IMR-90 (cell line): ENCODE measurements at regions not wholly inside any gene's neighbourhood (a gene's known extent, or its start where the extent isn't known, plus 50 kb on each side); places are given as distances from the start of the nearest gene placed in this dataset.

ENCODE experiments used
- ATAC-seq: fragments of 200-7000 bp; cut with Tn5 transposase; 2 replicates; pipeline ENCODE4 v1.9.1; 2020; ENCODE audit warnings: low read depth, mild to moderate bottlenecking, moderate library complexity
- BruUV-seq: library from RNA; stranded (reverse); fragments of 400-500 nt; replicated peaks from 2 replicates; lab custom pipeline; 2021; lab: Mats Ljungman, UMichigan
- CTCF ChIA-PET: fragments of 300-600 bp; formaldehyde crosslinking; extraction: SDS; loops from one replicate; lab custom pipeline; 2021; ENCODE audit warnings: antibody characterized with exemption; lab: Yijun Ruan, JAX
- POLR2A ChIA-PET: fragments of 300-600 bp; sonication (Branson Sonifier 250); formaldehyde crosslinking; loops from one replicate; lab custom pipeline; 2022; ENCODE audit warnings: antibody characterized with exemption; ENCODE audit not compliant: unreplicated experiment; lab: Charles Lee
- DNase-seq: peaks from one replicate; pipeline ENCODE4 v3.0.0; 2013
- H2AFZ ChIP-seq: replicated peaks from 2 replicates; pipeline ENCODE3; 2013; ENCODE audit warnings: low read length, mild to moderate bottlenecking; ENCODE audit not compliant: poor library complexity
- H2AK5ac ChIP-seq: 2 replicates; pipeline ENCODE4 v1.6.1; 2013; ENCODE audit warnings: low read depth, low read length, inconsistent platforms
- H2AK9ac ChIP-seq: replicated peaks from 2 replicates; pipeline ENCODE3; 2013; ENCODE audit warnings: mild to moderate bottlenecking, low read depth, low read length, moderate library complexity; ENCODE audit not compliant: poor library complexity
- H2BK120ac ChIP-seq: 2 replicates; pipeline ENCODE4 v1.6.1; 2013; ENCODE audit warnings: low read depth, low read length, inconsistent platforms
- H2BK15ac ChIP-seq: 3 replicates; pipeline ENCODE4 v1.6.1; 2013; ENCODE audit warnings: low read depth, low read length, inconsistent platforms
- H2BK20ac ChIP-seq: 2 replicates; pipeline ENCODE4 v1.6.1; 2013; ENCODE audit warnings: low read depth, mild to moderate bottlenecking, inconsistent platforms, low read length, moderate library complexity
- H2BK5ac ChIP-seq: 2 replicates; pipeline ENCODE4 v1.6.1; 2013; ENCODE audit warnings: mild to moderate bottlenecking, low read depth, low read length, inconsistent platforms; ENCODE audit not compliant: poor library complexity, severe bottlenecking
- H3K14ac ChIP-seq: replicated peaks from 2 replicates; pipeline ENCODE4 v1.6.1; 2013; ENCODE audit warnings: low read depth, low read length, inconsistent platforms
- H3K18ac ChIP-seq: 2 replicates; pipeline ENCODE4 v1.6.1; 2013; ENCODE audit warnings: low read depth, low read length, control low read depth
- H3K23ac ChIP-seq: 2 replicates; pipeline ENCODE4 v1.6.1; 2013; ENCODE audit warnings: low read depth, low read length, inconsistent platforms
- H3K27ac ChIP-seq: 2 replicates; pipeline ENCODE4 v1.5.1; 2013; ENCODE audit warnings: mild to moderate bottlenecking, control low read depth, low read length; ENCODE audit not compliant: insufficient read depth
- H3K27me3 ChIP-seq: 2 replicates; pipeline ENCODE4 v1.6.1; 2013; ENCODE audit warnings: low read length; ENCODE audit not compliant: control insufficient read depth, insufficient read depth
- H3K36me3 ChIP-seq: 2 replicates; pipeline ENCODE4 v1.6.1; 2013; ENCODE audit warnings: low read length, mixed read lengths; ENCODE audit not compliant: control insufficient read depth, insufficient read depth
- H3K4ac ChIP-seq: 2 replicates; pipeline ENCODE4 v1.6.1; 2013; ENCODE audit warnings: low read depth, low read length, inconsistent platforms
- H3K4me1 ChIP-seq: 2 replicates; pipeline ENCODE4 v1.6.1; 2013; ENCODE audit warnings: low read length, mixed read lengths; ENCODE audit not compliant: control insufficient read depth, insufficient read depth
- H3K4me2 ChIP-seq: 2 replicates; pipeline ENCODE4 v1.6.1; 2013; ENCODE audit warnings: low read depth, mild to moderate bottlenecking, control low read depth, low read length, moderate library complexity
- H3K4me3 ChIP-seq: 2 replicates; pipeline ENCODE4 v1.5.1; 2013; ENCODE audit warnings: low read depth, mild to moderate bottlenecking, control low read depth, low read length, moderate library complexity; ENCODE audit not compliant: insufficient read depth
- H3K56ac ChIP-seq: 2 replicates; pipeline ENCODE4 v1.6.1; 2013; ENCODE audit warnings: low read length, inconsistent platforms; ENCODE audit not compliant: insufficient read depth; ENCODE audit errors: extremely low read depth
- H3K79me1 ChIP-seq, 2 experiments: 2 replicates each; pipeline ENCODE4 v1.6.1; 2013; ENCODE audit warnings: low read length in 2 of 2, inconsistent platforms in 1 of 2, low read depth in 1 of 2
- H3K9ac ChIP-seq: 2 replicates; pipeline ENCODE4 v1.6.1; 2013; ENCODE audit warnings: low read depth, low read length, control low read depth
- H3K9me1 ChIP-seq: 2 replicates; pipeline ENCODE4 v1.6.1; 2013; ENCODE audit warnings: low read length, inconsistent platforms; ENCODE audit not compliant: insufficient read depth
- H3K9me3 ChIP-seq: 2 replicates; pipeline ENCODE4 v1.6.1; 2013; ENCODE audit warnings: low read length; ENCODE audit not compliant: control insufficient read depth, insufficient read depth
- H4K20me1 ChIP-seq: 2 replicates; pipeline ENCODE4 v1.6.1; 2013; ENCODE audit warnings: low read length, inconsistent platforms; ENCODE audit not compliant: insufficient read depth
- H4K5ac ChIP-seq: 2 replicates; pipeline ENCODE4 v1.6.1; 2013; ENCODE audit warnings: mild to moderate bottlenecking, low read depth, low read length, control low read depth
- H4K8ac ChIP-seq, 2 experiments: 2 replicates each; pipeline ENCODE4 v1.6.1; 2013; ENCODE audit warnings: low read depth in 2 of 2, low read length in 2 of 2, control low read depth in 1 of 2, inconsistent platforms in 1 of 2
- H4K91ac ChIP-seq: 2 replicates; pipeline ENCODE4 v1.6.1; 2013; ENCODE audit warnings: low read depth, low read length, inconsistent platforms; ENCODE audit not compliant: insufficient read depth
- BHLHE40 ChIP-seq: fragments of 150-350 bp; IDR thresholded peaks from 2 replicates; pipeline ENCODE4 v1.6.1; 2016; ENCODE audit warnings: mild to moderate bottlenecking, low read depth, low read length
- CEBPB ChIP-seq: IDR thresholded peaks from 2 replicates; pipeline ENCODE4 v1.6.1; 2012; ENCODE audit warnings: low read depth, low read length, improper control_type of control experiment
- CHD1 ChIP-seq: IDR thresholded peaks from 2 replicates; pipeline ENCODE4 v1.6.1; 2012; ENCODE audit warnings: low read depth, low read length, improper control_type of control experiment
- CTCF ChIP-seq: conservative IDR thresholded peaks from 2 replicates; pipeline ENCODE4 v1.5.1; 2012; ENCODE audit warnings: mild to moderate bottlenecking, low read depth, low read length, improper control_type of control experiment
- FOS ChIP-seq: fragments of 150-350 bp; IDR thresholded peaks from 2 replicates; pipeline ENCODE4 v1.6.1; 2016; ENCODE audit warnings: low read depth, low read length
- MAFK ChIP-seq: IDR thresholded peaks from 2 replicates; pipeline ENCODE4 v1.6.1; 2012; ENCODE audit warnings: low read depth, low read length, improper control_type of control experiment
- MAZ ChIP-seq: IDR thresholded peaks from 2 replicates; pipeline ENCODE4 v1.6.1; 2012; ENCODE audit warnings: low read depth, mild to moderate bottlenecking, low read length, improper control_type of control experiment, moderate library complexity, borderline replicate concordance
- MXI1 ChIP-seq: IDR thresholded peaks from 2 replicates; pipeline ENCODE4 v1.6.1; 2012; ENCODE audit warnings: low read depth, mild to moderate bottlenecking, low read length, moderate library complexity, borderline replicate concordance
- NFE2L2 ChIP-seq: fragments of 150-350 bp; IDR thresholded peaks from 2 replicates; pipeline ENCODE4 v1.6.1; 2016; ENCODE audit warnings: low read depth, mild to moderate bottlenecking, low read length
- POLR2A ChIP-seq: IDR thresholded peaks from 2 replicates; pipeline ENCODE4 v1.6.1; 2012; ENCODE audit warnings: mild to moderate bottlenecking, low read depth, low read length
- RAD21 ChIP-seq: IDR thresholded peaks from 2 replicates; pipeline ENCODE4 v1.6.1; 2012; ENCODE audit warnings: low read length, improper control_type of control experiment
- RCOR1 ChIP-seq: IDR thresholded peaks from 2 replicates; pipeline ENCODE4 v1.6.1; 2012; ENCODE audit warnings: mild to moderate bottlenecking, low read length, improper control_type of control experiment; ENCODE audit not compliant: insufficient replicate concordance
- RFX5 ChIP-seq: IDR thresholded peaks from 2 replicates; pipeline ENCODE4 v1.8.0; 2012; ENCODE audit warnings: low read depth, mild to moderate bottlenecking, low read length, moderate library complexity
- SMC3 ChIP-seq: fragments of 150-350 bp; IDR thresholded peaks from 2 replicates; pipeline ENCODE4 v1.6.1; 2016; ENCODE audit warnings: low read depth, mild to moderate bottlenecking, antibody characterized with exemption, low read length, moderate library complexity
- WGBS, 2 experiments: methylation state at CpG; one replicate each; pipeline versions ENCODE4 v1.1.5 to v1.1.7; 2013; ENCODE audit warnings: missing lambda C conversion rate in 2 of 2; ENCODE audit not compliant: insufficient read length in 1 of 2; ENCODE audit errors: extremely low coverage in 2 of 2; 5-methylcytosine and 5-hydroxymethylcytosine counted together
- dilution Hi-C: fragments of 300-500 bp; cut with HindIII; formaldehyde crosslinking; loops from one replicate; pipeline ENCODE4 v1.14.3; 2018; ENCODE audit warnings: low sequenced_read_pairs; ENCODE audit not compliant: unreplicated experiment
- in situ Hi-C: fragments of 300-500 bp; cut with MboI; formaldehyde crosslinking; loops from 3 replicates; pipeline ENCODE4 v1.14.3; 2019; ENCODE audit warnings: low sequenced_read_pairs, inconsistent platforms, mixed read lengths
- intact Hi-C: fragments of 100-400 bp; cut with micrococcal nuclease; formaldehyde crosslinking; loops from 2 replicates; pipeline ENCODE4 v1.10.0; 2022
- TF ChIP-seq, protein P1 (sequence below): fragments of 150-350 bp; IDR thresholded peaks from 2 replicates; pipeline ENCODE4 v1.6.1; 2016; ENCODE audit warnings: low read depth, mild to moderate bottlenecking, low read length, moderate library complexity, borderline replicate concordance
- TF ChIP-seq, protein P2 (sequence below): fragments of 150-350 bp; IDR thresholded peaks from 2 replicates; pipeline ENCODE4 v1.6.1; 2017; ENCODE audit warnings: mild to moderate bottlenecking, antibody characterized with exemption, low read length, low read depth

DNA sequence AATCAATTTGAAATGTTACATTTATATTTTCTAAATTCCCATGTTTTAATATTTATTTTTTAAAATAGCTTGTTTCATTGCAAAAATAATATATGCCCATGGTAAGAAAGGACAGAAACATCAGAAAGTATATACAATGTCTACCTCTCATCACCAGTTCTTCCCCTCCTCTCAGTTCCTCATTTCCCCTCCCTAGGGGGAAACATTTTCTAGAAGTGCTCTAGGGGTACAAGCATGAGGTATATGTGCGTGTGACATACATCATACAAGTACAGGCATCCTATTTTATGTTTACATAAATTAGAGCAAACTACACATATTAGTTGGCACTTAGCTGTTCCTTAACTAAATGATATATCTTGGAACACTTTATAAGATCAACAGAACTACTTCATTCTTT is 189.3 kb upstream of the VEPH1 start:
- Histone ChIP-seq H3K4me3 (no peak overlapping the region), H4K8ac (no peak overlapping the region), H2BK120ac (no peak overlapping the region), H3K4ac (no peak overlapping the region), H2BK15ac (no peak overlapping the region), H4K5ac (no peak overlapping the region), H3K27me3 (no peaks in the 10 kb centered on the region), H2AFZ (no peak overlapping the region), H3K9me3 (no peaks in the 10 kb centered on the region), H3K36me3 (no peaks in the 10 kb centered on the region), H2BK20ac (no peak overlapping the region), H4K91ac (no peak overlapping the region), H3K56ac (no peak overlapping the region), H3K27ac (no peak overlapping the region), H2AK5ac (no peak overlapping the region), H3K14ac (no peak overlapping the region), H2BK5ac (no peak overlapping the region), H3K23ac (no peak overlapping the region), H2AK9ac (no peak overlapping the region), H4K20me1 (no peaks in the 10 kb centered on the region), H3K18ac (no peak overlapping the region), H3K79me1 (no peaks in the 10 kb centered on the region), H3K4me2 (no peak overlapping the region), H3K4me1 (no peaks in the 10 kb centered on the region), H3K9me1 (no peaks in the 10 kb centered on the region), H3K9ac (no peak overlapping the region)
- WGBS, 2 experiments: no CpG with 5 or more reads among the region's 1 CpG
- ChIA-PET POLR2A (no interaction called here), CTCF (no interaction called here)
- BruUV-seq: no TSS peak
- dilution Hi-C loops (no loop called here), in situ Hi-C loops (no loop called here), intact Hi-C loops (no loop called here)
- ATAC-seq: no peak
- no peak for DNase-seq
- no peak for TF ChIP-seq MAZ
- TF ChIP-seq, protein P1, sequence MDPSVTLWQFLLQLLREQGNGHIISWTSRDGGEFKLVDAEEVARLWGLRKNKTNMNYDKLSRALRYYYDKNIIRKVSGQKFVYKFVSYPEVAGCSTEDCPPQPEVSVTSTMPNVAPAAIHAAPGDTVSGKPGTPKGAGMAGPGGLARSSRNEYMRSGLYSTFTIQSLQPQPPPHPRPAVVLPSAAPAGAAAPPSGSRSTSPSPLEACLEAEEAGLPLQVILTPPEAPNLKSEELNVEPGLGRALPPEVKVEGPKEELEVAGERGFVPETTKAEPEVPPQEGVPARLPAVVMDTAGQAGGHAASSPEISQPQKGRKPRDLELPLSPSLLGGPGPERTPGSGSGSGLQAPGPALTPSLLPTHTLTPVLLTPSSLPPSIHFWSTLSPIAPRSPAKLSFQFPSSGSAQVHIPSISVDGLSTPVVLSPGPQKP: no peak
- TF ChIP-seq, protein P2, sequence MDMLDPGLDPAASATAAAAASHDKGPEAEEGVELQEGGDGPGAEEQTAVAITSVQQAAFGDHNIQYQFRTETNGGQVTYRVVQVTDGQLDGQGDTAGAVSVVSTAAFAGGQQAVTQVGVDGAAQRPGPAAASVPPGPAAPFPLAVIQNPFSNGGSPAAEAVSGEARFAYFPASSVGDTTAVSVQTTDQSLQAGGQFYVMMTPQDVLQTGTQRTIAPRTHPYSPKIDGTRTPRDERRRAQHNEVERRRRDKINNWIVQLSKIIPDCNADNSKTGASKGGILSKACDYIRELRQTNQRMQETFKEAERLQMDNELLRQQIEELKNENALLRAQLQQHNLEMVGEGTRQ: no peak
- TF ChIP-seq CEBPB: no peak
- TF ChIP-seq CTCF: no peak
- TF ChIP-seq CHD1: no peak
- no peak for TF ChIP-seq BHLHE40
- no peak for TF ChIP-seq RFX5
- TF ChIP-seq MXI1: no peak
- TF ChIP-seq NFE2L2: no peak
- TF ChIP-seq FOS: no peak
- no peak for TF ChIP-seq SMC3
- TF ChIP-seq RCOR1: no peak
- no peak for TF ChIP-seq POLR2A
- no peak for TF ChIP-seq RAD21
- TF ChIP-seq MAFK: no peak
